T1000 (cell line): ENCODE measurements at regions not wholly inside any gene's neighbourhood (a gene's known extent, or its start where the extent isn't known, plus 50 kb on each side); places are given as distances from the start of the nearest gene placed in this dataset.
"Not testable (repeated sequence)": the region's sequence is repeated elsewhere in the genome, so short reads cannot be mapped to it uniquely, and the experiment has no call there.

Source experiments
- DNase-seq: peaks from one replicate; lab custom pipeline; 2025; ENCODE audit warnings: mixed read lengths; lab: John Stamatoyannopoulos, UW

DNA sequence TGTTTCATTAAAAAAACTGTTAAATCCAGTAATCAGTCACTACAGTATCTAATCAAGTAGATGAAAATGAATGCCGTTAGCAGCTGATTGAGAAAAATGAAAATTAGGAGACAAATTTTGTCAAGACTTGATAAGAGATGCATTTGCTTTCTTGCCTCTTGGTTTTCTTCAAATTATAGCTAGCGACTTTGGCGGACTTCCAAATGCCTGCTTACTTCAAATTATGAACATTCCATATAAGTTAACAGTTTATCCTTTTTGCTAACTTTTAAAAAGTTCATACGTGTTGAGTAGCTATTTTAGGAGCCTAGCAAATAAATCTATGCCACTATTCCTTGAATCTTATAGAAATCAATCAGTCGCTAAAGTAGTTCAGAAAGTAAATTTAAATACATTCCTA is 58.8 kb downstream of the PPP4R3C start:
- DNase-seq: no peak

- no peak for DNase-seq
Observed at GRCh38 chrX:27399146-27399456, 64.0 kb downstream of the PPP4R3C start.

- no peak for DNase-seq
Observed at GRCh38 chrX:27391623-27392022, 71.5 kb downstream of the PPP4R3C start.

DNA sequence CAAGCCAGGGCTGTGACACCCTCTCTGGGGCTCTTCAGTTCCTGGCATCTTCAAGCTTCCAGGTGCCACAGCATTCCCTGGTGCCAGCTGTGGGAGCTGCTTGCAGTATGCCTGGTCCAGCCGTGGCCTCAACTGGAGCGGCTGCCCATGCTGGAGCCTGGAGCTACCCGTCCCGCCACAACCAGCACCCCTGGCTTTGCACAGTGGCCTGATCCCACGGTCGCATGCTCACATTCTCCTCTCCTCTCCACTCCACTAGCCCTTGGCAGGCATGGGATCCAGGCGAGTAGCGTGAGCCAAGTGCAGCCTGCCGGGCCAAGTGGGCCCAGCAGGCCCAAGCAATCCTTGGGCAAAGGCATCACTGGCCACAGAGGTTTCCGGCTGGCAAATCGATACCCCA is 81.7 kb downstream of the PPP4R3C start:
- DNase-seq: no peak

GRCh38 chrX:27380163-27380845 is 82.8 kb downstream of the PPP4R3C start:
- no peak for DNase-seq

- no peak for DNase-seq
Observed at GRCh38 chrX:27354021-27354420, 109.1 kb downstream of the PPP4R3C start.

- DNase-seq: no peak
Observed at GRCh38 chrX:27350476-27350875, 112.7 kb downstream of the PPP4R3C start.

DNA sequence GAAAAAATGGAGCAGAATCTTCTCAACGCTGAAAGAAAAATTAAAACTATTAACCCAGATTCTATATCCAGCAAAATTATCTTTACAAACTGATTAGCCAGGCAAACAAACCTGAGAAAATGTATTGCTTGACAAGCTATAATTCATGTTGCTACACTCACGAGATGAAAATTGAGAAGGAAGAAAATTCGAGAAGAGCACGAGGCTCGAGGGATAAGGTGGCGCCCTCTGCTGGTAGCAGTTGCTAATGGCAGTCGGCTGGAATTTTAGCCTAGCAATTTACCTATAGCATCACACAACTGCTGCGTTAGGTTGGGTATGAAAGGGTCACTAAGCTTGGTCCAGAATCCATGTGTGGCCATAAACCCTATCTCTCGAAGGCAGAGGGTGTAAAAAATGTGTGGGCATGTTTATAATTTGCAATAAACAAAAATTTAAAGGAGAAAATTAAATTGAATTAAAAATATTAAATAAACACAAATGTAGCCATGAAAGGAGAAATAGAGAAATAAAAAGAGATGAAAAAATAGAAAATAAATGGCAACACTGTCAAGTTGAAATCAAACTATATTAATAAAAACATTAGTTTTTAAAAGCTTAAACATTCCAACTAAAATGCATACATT is 126.6 kb downstream of the PPP4R3C start:
- DNase-seq: peak; percentile 1

GRCh38 chrX:27321632-27322031 is 141.5 kb downstream of the PPP4R3C start:
- no peak for DNase-seq

DNA sequence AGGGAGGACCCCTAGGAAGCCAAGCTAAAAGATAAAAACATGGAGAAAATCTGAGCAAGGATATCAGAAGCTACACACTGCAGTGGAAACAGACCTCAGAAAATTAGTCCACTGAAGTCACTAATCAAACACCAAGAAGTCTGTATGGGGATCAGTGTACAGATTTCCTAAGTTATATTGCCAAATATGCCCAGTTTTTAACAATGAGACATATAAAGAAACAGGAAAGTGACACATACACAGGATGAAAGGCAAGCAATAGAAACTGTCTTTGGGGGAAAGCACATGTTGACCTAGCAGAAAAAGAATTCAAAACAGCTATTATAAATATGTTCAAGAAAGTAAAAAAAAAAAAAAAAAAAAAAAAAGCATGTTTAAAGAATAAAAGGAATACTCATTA is 153.7 kb downstream of the PPP4R3C start:
- DNase-seq: no peak

DNA sequence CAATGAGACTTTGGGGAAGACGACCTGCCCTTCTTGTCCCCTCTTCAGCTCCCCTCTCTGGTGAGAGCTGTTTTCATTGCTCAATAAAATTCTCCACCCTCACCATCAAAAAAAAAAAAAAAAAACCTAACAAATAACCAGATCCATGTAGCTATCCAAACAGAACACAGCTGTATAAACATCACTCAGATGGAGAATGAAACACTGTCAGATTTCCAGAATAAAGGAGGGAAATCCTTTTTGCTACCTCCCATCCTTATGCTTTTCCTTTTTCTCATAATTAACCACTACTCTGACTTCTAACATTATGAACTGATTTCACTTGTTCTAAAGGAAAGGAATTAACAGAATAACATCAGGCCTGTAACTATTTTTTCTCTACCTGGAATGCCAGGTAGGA is 155.6 kb downstream of the PPP4R3C start:
- DNase-seq: no peak

GRCh38 chrX:27292552-27292951 is 170.6 kb downstream of the PPP4R3C start:
- DNase-seq: not testable (repeated sequence)

GRCh38 chrX:27276751-27277150 is 186.4 kb downstream of the PPP4R3C start:
- no peak for DNase-seq

GRCh38 chrX:27254656-27255055 is 208.5 kb downstream of the PPP4R3C start:
- DNase-seq: no peak

GRCh38 chrX:27251369-27251768 is 211.8 kb downstream of the PPP4R3C start:
- DNase-seq: no peak

- no peak for DNase-seq
Observed at GRCh38 chrX:27242581-27242980, 220.6 kb downstream of the PPP4R3C start.

GRCh38 chrX:27241981-27242380 is 221.2 kb downstream of the PPP4R3C start:
- no peak for DNase-seq

DNA sequence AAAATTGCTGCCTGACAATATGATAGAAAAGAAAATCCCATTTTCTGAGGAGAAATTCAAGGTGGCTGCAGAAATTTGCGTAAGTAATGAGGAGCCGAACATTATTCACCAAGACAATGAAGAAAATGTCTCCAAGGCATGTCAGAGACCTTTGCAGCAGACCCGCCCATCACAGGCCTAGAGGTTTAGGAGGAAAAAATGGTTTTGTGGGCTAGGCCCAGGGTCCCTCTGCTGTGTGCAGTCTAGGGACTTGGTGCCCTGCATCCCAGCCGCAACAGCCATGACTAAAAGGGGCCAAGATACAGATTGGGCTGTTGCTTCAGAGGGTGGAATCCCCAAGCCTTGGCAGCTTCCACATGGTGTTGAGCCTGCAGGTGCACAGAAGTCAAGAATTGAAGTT is 223.1 kb downstream of the PPP4R3C start:
- DNase-seq: not testable (repeated sequence)

- no peak for DNase-seq
Observed at GRCh38 chrX:27236681-27237080, 226.5 kb downstream of the PPP4R3C start.

DNA sequence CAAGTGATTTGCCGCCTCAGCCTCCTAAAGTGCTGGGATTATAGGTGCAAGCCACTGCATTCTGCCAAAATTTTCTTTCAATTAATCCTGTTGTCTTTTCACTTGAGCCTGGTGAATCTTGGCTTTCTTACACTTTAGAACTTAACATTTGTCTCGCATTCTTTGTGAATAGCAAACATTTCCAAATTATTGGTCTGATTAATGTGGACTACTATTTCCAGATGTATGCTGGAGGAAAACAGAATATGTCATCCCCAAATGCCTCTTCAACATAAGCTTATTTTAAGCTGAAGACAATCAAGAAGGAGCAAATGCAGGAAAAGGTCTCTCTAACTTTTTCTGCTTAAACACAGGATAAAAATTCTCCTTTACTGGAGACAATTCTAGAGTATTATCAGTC is 233.4 kb downstream of the PPP4R3C start:
- no peak for DNase-seq

DNA sequence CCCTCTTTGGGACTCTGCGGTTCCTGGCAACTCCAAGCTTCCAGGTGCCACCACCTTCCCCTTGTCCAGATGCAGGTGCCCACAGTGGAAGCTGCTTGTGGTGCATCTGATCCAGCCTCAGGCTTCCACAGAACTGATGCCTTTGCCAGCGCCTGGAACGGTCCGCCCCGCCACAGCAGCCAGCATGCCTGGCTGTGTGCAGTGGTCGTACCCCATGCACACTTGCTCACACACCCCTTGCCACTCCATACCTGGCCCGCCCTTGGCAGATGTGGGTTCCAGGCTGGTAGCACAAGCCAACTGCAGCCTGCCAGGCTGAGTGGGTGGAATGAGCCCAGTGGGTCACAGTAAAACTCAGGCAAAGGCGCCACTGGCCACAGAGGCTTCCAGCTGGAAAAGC is 240.5 kb downstream of the PPP4R3C start:
- DNase-seq: no peak

DNA sequence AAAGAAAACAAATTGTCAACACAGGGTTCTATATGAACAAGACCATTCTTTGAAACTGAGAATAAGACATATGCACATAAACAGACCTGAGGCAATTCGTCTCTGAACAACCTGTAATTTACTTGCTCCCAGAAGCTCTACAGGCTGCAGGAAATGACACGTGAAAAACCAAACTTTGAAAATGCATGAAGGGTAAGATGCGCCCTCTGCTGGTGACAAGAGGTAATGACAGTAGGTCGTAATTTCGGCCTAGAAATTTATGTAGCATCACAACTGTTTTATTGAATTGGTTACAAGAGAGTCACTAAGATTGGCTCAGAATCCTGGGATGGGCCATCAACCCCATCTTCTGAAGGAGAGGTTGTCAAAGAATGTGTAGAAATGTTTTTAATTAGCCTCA is 276.5 kb downstream of the PPP4R3C start:
- DNase-seq: no peak

GRCh38 chrX:27163236-27163635 is 299.9 kb downstream of the PPP4R3C start:
- DNase-seq: no peak

GRCh38 chrX:27162496-27162895 is 300.6 kb downstream of the PPP4R3C start:
- DNase-seq: no peak
